GM23338 (cell line): ENCODE measurements at regions not wholly inside any gene's neighbourhood (a gene's known extent, or its start where the extent isn't known, plus 50 kb on each side); places are given as distances from the start of the nearest gene placed in this dataset.

Source experiments
- ATAC-seq: fragments of 200-7000 bp; cut with Tn5 transposase; 3 replicates; pipeline ENCODE4 v1.9.1; 2020
- DNase-seq: peaks from one replicate; pipeline ENCODE4 v3.0.0-alpha.2; 2015; ENCODE audit warnings: low spot score
- H2AFZ ChIP-seq: fragments of 200-600 bp; sonication (generic); 2 replicates; pipeline ENCODE4 v1.8.0; 2016; ENCODE audit warnings: antibody characterized with exemption, mild to moderate bottlenecking, moderate library complexity
- H3F3A ChIP-seq: fragments of 200-600 bp; sonication (generic); replicated peaks from 2 replicates; pipeline ENCODE4 v1.8.0; 2017; ENCODE audit warnings: antibody characterized with exemption, mixed run types, low read depth
- H3K27ac ChIP-seq: fragments of 200-600 bp; sonication (generic); 2 replicates; pipeline ENCODE4 v1.6.1; 2016; ENCODE audit warnings: low read depth
- H3K27me3 ChIP-seq: fragments of 200-600 bp; sonication (generic); 2 replicates; pipeline ENCODE4 v1.8.0; 2016; ENCODE audit warnings: mild to moderate bottlenecking, mixed run types, moderate library complexity; ENCODE audit not compliant: insufficient read depth
- H3K36me3 ChIP-seq: fragments of 200-600 bp; sonication (generic); 2 replicates; pipeline ENCODE4 v1.8.0; 2016; ENCODE audit warnings: mild to moderate bottlenecking; ENCODE audit not compliant: insufficient read depth
- H3K4me1 ChIP-seq: fragments of 200-600 bp; sonication (generic); 2 replicates; pipeline ENCODE4 v1.8.0; 2016; ENCODE audit warnings: mild to moderate bottlenecking, moderate library complexity; ENCODE audit not compliant: insufficient read depth
- H3K4me2 ChIP-seq: fragments of 200-600 bp; sonication (generic); 2 replicates; pipeline ENCODE4 v1.7.1; 2017; ENCODE audit warnings: mixed run types
- H3K4me3 ChIP-seq: fragments of 200-600 bp; sonication (generic); 2 replicates; pipeline ENCODE4 v1.6.1; 2016; ENCODE audit warnings: mixed run types
- H3K79me2 ChIP-seq: fragments of 200-600 bp; sonication (generic); replicated peaks from 2 replicates; pipeline ENCODE4 v1.8.0; 2017; ENCODE audit warnings: mild to moderate bottlenecking; ENCODE audit not compliant: insufficient read depth
- H3K9me2 ChIP-seq: fragments of 200-600 bp; sonication (generic); 2 replicates; pipeline ENCODE4 v1.8.0; 2017; ENCODE audit not compliant: insufficient read depth
- H4K20me1 ChIP-seq: fragments of 200-600 bp; sonication (generic); replicated peaks from 2 replicates; pipeline ENCODE4 v1.8.0; 2017; ENCODE audit warnings: mild to moderate bottlenecking; ENCODE audit not compliant: insufficient read depth
- H3K27ac Mint-ChIP-seq: 2 replicates; pipeline ENCODE4 v1.8.0; 2020; ENCODE audit warnings: inconsistent platforms, mild to moderate bottlenecking, moderate library complexity, mixed read lengths
- H3K27me3 Mint-ChIP-seq: 3 replicates; pipeline ENCODE4 v1.8.0; 2022; ENCODE audit warnings: low read depth, mild to moderate bottlenecking, moderate library complexity, mixed read lengths, inconsistent platforms; ENCODE audit not compliant: insufficient read depth, poor library complexity
- H3K36me3 Mint-ChIP-seq: 3 replicates; pipeline ENCODE4 v1.8.0; 2021; ENCODE audit warnings: low read depth, mild to moderate bottlenecking, inconsistent platforms, moderate library complexity, mixed read lengths
- H3K4me1 Mint-ChIP-seq: 3 replicates; pipeline ENCODE4 v1.8.0; 2020; ENCODE audit warnings: mild to moderate bottlenecking, inconsistent platforms, mixed read lengths
- H3K4me3 Mint-ChIP-seq: 3 replicates; pipeline ENCODE4 v1.8.0; 2021; ENCODE audit warnings: moderate library complexity, mild to moderate bottlenecking, inconsistent platforms, mixed read lengths
- H3K9me3 Mint-ChIP-seq: 3 replicates; pipeline ENCODE4 v1.8.0; 2020; ENCODE audit warnings: moderate library complexity, mild to moderate bottlenecking, inconsistent platforms, mixed read lengths
- CREB1 ChIP-seq: fragments of 250-450 bp; sonication (Bioruptor Pico); IDR thresholded peaks from 2 replicates; pipeline ENCODE4 v1.5.0; 2020; ENCODE audit warnings: low read depth, mild to moderate bottlenecking, moderate library complexity
- EZH2 ChIP-seq: fragments of 200-600 bp; sonication (generic); IDR thresholded peaks from one replicate; pipeline ENCODE4 v1.8.0; 2017; ENCODE audit warnings: antibody characterized with exemption, mild to moderate bottlenecking, low read depth; ENCODE audit not compliant: unreplicated experiment
- EZH2phosphoT487 ChIP-seq: fragments of 200-600 bp; sonication (generic); IDR thresholded peaks from one replicate; pipeline ENCODE4 v1.8.1; 2018; ENCODE audit warnings: antibody characterized with exemption; ENCODE audit not compliant: unreplicated experiment
- JUNB ChIP-seq: IDR thresholded peaks from one replicate; pipeline ENCODE4 v1.6.1; 2016; ENCODE audit warnings: antibody characterized with exemption; ENCODE audit not compliant: unreplicated experiment
- NANOG ChIP-seq: IDR thresholded peaks from 2 replicates; pipeline ENCODE4 v1.6.1; 2016; ENCODE audit warnings: antibody characterized with exemption, borderline replicate concordance
- POLR2AphosphoS5 ChIP-seq: IDR thresholded peaks from 2 replicates; pipeline ENCODE4 v1.6.1; 2016; ENCODE audit warnings: antibody characterized with exemption, low read depth
- STAT1 ChIP-seq: IDR thresholded peaks from one replicate; pipeline ENCODE4 v1.6.1; 2016; ENCODE audit warnings: antibody characterized with exemption; ENCODE audit not compliant: unreplicated experiment
- ZNF114 ChIP-seq: fragments of 250-450 bp; sonication (Bioruptor Pico); IDR thresholded peaks from 2 replicates; pipeline ENCODE4 v1.5.0; 2020; ENCODE audit warnings: mild to moderate bottlenecking, moderate library complexity
- ZNF331 ChIP-seq: fragments of 250-450 bp; sonication (Bioruptor Pico); IDR thresholded peaks from 2 replicates; pipeline ENCODE4 v1.5.0; 2020; ENCODE audit warnings: low read depth, mild to moderate bottlenecking, moderate library complexity
- TF ChIP-seq, protein P1 (sequence below), 2 experiments: fragments of 200-600 bp in 1 of 2; sonication (generic) in 1 of 2; conservative IDR thresholded peaks; 2 replicates each; pipeline versions ENCODE4 v1.5.1 to v1.6.1; 2016 to 2017; ENCODE audit warnings: antibody characterized with exemption in 2 of 2, low read depth in 2 of 2, mild to moderate bottlenecking in 2 of 2, moderate library complexity in 1 of 2
- TF ChIP-seq, protein P2 (sequence below): IDR thresholded peaks from one replicate; pipeline ENCODE4 v1.6.1; 2018; ENCODE audit warnings: antibody characterized with exemption; ENCODE audit not compliant: unreplicated experiment

DNA sequence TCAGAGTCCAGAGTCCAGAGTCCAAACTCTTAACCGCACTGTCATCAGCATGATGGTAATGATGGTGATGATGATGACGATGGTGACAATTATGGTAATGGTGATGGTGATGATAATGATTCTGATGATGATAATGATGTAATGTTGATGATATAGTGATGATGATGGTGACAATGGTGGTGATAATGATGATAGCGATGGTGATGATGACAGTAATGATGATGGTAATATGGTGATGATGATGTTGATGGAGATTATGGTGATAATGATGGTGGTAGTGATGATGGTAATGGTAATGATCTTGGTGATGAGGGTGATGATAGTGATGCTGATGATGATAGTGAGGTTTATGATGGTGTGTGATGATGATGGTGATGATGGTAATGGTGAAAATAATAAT is 367.8 kb upstream of the CDH4 start:
- H3K4me1 ChIP-seq = no peaks in the 10 kb centered on the region
- peaks cover 8% of the 10 kb centered on the region for H3K27me3 Mint-ChIP-seq
- no peaks in the 10 kb centered on the region for H3K79me2 ChIP-seq
- H3K4me2 ChIP-seq = no peak overlapping the region
- no peaks in the 10 kb centered on the region for H3F3A ChIP-seq
- no peak overlapping the region for H3K27ac ChIP-seq
- H3K9me3 Mint-ChIP-seq = no peaks in the 10 kb centered on the region
- H3K27ac Mint-ChIP-seq = no peak overlapping the region
- no peaks in the 10 kb centered on the region for H4K20me1 ChIP-seq
- no peak for TF ChIP-seq NANOG
- no peak for ATAC-seq
- H3K4me1 Mint-ChIP-seq = peaks cover 5% of the 10 kb centered on the region; the same call in 1 of the 3 replicates
- no peak overlapping the region for H2AFZ ChIP-seq
- no peaks in the 10 kb centered on the region for H3K27me3 ChIP-seq
- no peak overlapping the region for H3K4me3 Mint-ChIP-seq
- H3K4me3 ChIP-seq = no peak overlapping the region
- no peak for DNase-seq
- no peaks in the 10 kb centered on the region for H3K36me3 Mint-ChIP-seq
- H3K36me3 ChIP-seq = no peaks in the 10 kb centered on the region; the same call in 1 of the 2 replicates
- no peaks in the 10 kb centered on the region for H3K9me2 ChIP-seq

DNA sequence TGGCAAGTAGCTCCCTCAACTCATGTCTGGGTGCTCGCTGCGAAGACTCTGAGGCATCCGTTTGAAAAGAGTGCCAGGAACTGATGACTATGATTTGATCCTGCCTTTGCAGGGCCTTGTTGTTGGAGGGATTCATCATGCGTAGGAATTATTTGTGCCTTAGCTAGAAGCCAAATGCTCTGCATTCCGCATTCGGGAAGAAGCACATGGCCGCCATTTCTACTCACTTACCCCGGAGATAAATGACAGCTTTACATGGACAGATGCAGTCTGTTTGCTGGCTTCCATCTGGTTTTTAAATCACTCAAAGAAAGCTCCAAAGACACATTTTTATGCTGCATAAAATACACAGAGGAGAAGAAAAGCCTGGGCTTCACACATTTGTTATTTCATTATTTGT is 363.3 kb upstream of the CDH4 start:
- H3K4me1 ChIP-seq = no peaks in the 10 kb centered on the region
- no peaks in the 10 kb centered on the region for H3K9me2 ChIP-seq
- TF ChIP-seq JUNB = no peak
- TF ChIP-seq, protein P1, sequence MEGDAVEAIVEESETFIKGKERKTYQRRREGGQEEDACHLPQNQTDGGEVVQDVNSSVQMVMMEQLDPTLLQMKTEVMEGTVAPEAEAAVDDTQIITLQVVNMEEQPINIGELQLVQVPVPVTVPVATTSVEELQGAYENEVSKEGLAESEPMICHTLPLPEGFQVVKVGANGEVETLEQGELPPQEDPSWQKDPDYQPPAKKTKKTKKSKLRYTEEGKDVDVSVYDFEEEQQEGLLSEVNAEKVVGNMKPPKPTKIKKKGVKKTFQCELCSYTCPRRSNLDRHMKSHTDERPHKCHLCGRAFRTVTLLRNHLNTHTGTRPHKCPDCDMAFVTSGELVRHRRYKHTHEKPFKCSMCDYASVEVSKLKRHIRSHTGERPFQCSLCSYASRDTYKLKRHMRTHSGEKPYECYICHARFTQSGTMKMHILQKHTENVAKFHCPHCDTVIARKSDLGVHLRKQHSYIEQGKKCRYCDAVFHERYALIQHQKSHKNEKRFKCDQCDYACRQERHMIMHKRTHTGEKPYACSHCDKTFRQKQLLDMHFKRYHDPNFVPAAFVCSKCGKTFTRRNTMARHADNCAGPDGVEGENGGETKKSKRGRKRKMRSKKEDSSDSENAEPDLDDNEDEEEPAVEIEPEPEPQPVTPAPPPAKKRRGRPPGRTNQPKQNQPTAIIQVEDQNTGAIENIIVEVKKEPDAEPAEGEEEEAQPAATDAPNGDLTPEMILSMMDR (conservative IDR thresholded peaks at IDR 0.05; ENCODE audit: low read depth in 2 of 2) = no peak
- TF ChIP-seq, protein P2, sequence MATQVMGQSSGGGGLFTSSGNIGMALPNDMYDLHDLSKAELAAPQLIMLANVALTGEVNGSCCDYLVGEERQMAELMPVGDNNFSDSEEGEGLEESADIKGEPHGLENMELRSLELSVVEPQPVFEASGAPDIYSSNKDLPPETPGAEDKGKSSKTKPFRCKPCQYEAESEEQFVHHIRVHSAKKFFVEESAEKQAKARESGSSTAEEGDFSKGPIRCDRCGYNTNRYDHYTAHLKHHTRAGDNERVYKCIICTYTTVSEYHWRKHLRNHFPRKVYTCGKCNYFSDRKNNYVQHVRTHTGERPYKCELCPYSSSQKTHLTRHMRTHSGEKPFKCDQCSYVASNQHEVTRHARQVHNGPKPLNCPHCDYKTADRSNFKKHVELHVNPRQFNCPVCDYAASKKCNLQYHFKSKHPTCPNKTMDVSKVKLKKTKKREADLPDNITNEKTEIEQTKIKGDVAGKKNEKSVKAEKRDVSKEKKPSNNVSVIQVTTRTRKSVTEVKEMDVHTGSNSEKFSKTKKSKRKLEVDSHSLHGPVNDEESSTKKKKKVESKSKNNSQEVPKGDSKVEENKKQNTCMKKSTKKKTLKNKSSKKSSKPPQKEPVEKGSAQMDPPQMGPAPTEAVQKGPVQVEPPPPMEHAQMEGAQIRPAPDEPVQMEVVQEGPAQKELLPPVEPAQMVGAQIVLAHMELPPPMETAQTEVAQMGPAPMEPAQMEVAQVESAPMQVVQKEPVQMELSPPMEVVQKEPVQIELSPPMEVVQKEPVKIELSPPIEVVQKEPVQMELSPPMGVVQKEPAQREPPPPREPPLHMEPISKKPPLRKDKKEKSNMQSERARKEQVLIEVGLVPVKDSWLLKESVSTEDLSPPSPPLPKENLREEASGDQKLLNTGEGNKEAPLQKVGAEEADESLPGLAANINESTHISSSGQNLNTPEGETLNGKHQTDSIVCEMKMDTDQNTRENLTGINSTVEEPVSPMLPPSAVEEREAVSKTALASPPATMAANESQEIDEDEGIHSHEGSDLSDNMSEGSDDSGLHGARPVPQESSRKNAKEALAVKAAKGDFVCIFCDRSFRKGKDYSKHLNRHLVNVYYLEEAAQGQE = no peak
- TF ChIP-seq EZH2 = no peak
- no peak for TF ChIP-seq CREB1 (CRISPR knock-in tag)
- TF ChIP-seq ZNF331 = no peak
- TF ChIP-seq STAT1 = no peak
- TF ChIP-seq ZNF114 (CRISPR knock-in tag) = no peak
- TF ChIP-seq POLR2AphosphoS5 = no peak
- no peak for TF ChIP-seq EZH2phosphoT487
- Mint-ChIP-seq H3K4me1 (0 out of 3 replicates have a peak, but pooled peaks cover 3% of the 10 kb centered on the region), H3K27me3 (peaks cover 17% of the 10 kb centered on the region), H3K36me3 (no peaks in the 10 kb centered on the region), H3K27ac (no peak overlapping the region), H3K9me3 (no peaks in the 10 kb centered on the region; the same call in 2 of the 3 replicates), H3K4me3 (no peak overlapping the region)
- H3K79me2 ChIP-seq = no peaks in the 10 kb centered on the region
- H3K36me3 ChIP-seq = no peaks in the 10 kb centered on the region; the same call in 1 of the 2 replicates
- no peak overlapping the region for H3K27ac ChIP-seq
- ATAC-seq (no peak), DNase-seq (no peak)
- no peaks in the 10 kb centered on the region for H3K27me3 ChIP-seq
- no peaks in the 10 kb centered on the region for H3F3A ChIP-seq
- no peak overlapping the region for H3K4me2 ChIP-seq
- H2AFZ ChIP-seq = no peak overlapping the region
- no peaks in the 10 kb centered on the region for H4K20me1 ChIP-seq
- no peak overlapping the region for H3K4me3 ChIP-seq
